IMR-90 (cell line): ENCODE measurements at regions not wholly inside any gene's neighbourhood (a gene's known extent, or its start where the extent isn't known, plus 50 kb on each side); places are given as distances from the start of the nearest gene placed in this dataset.

Experiments
- ATAC-seq: fragments of 200-7000 bp; cut with Tn5 transposase; 2 replicates; pipeline ENCODE4 v1.9.1; 2020; ENCODE audit warnings: low read depth, mild to moderate bottlenecking, moderate library complexity
- BruUV-seq: library from RNA; stranded (reverse); fragments of 400-500 nt; replicated peaks from 2 replicates; lab custom pipeline; 2021; lab: Mats Ljungman, UMichigan
- CTCF ChIA-PET: fragments of 300-600 bp; formaldehyde crosslinking; extraction: SDS; loops from one replicate; lab custom pipeline; 2021; ENCODE audit warnings: antibody characterized with exemption; lab: Yijun Ruan, JAX
- POLR2A ChIA-PET: fragments of 300-600 bp; sonication (Branson Sonifier 250); formaldehyde crosslinking; loops from one replicate; lab custom pipeline; 2022; ENCODE audit warnings: antibody characterized with exemption; ENCODE audit not compliant: unreplicated experiment; lab: Charles Lee
- DNase-seq: peaks from one replicate; pipeline ENCODE4 v3.0.0; 2013
- H2AFZ ChIP-seq: replicated peaks from 2 replicates; pipeline ENCODE3; 2013; ENCODE audit warnings: low read length, mild to moderate bottlenecking; ENCODE audit not compliant: poor library complexity
- H2AK5ac ChIP-seq: 2 replicates; pipeline ENCODE4 v1.6.1; 2013; ENCODE audit warnings: low read depth, low read length, inconsistent platforms
- H2AK9ac ChIP-seq: replicated peaks from 2 replicates; pipeline ENCODE3; 2013; ENCODE audit warnings: mild to moderate bottlenecking, low read depth, low read length, moderate library complexity; ENCODE audit not compliant: poor library complexity
- H2BK120ac ChIP-seq: 2 replicates; pipeline ENCODE4 v1.6.1; 2013; ENCODE audit warnings: low read depth, low read length, inconsistent platforms
- H2BK15ac ChIP-seq: 3 replicates; pipeline ENCODE4 v1.6.1; 2013; ENCODE audit warnings: low read depth, low read length, inconsistent platforms
- H2BK20ac ChIP-seq: 2 replicates; pipeline ENCODE4 v1.6.1; 2013; ENCODE audit warnings: low read depth, mild to moderate bottlenecking, inconsistent platforms, low read length, moderate library complexity
- H2BK5ac ChIP-seq: 2 replicates; pipeline ENCODE4 v1.6.1; 2013; ENCODE audit warnings: mild to moderate bottlenecking, low read depth, low read length, inconsistent platforms; ENCODE audit not compliant: poor library complexity, severe bottlenecking
- H3K14ac ChIP-seq: replicated peaks from 2 replicates; pipeline ENCODE4 v1.6.1; 2013; ENCODE audit warnings: low read depth, low read length, inconsistent platforms
- H3K18ac ChIP-seq: 2 replicates; pipeline ENCODE4 v1.6.1; 2013; ENCODE audit warnings: low read depth, low read length, control low read depth
- H3K23ac ChIP-seq: 2 replicates; pipeline ENCODE4 v1.6.1; 2013; ENCODE audit warnings: low read depth, low read length, inconsistent platforms
- H3K27ac ChIP-seq: 2 replicates; pipeline ENCODE4 v1.5.1; 2013; ENCODE audit warnings: mild to moderate bottlenecking, control low read depth, low read length; ENCODE audit not compliant: insufficient read depth
- H3K27me3 ChIP-seq: 2 replicates; pipeline ENCODE4 v1.6.1; 2013; ENCODE audit warnings: low read length; ENCODE audit not compliant: control insufficient read depth, insufficient read depth
- H3K36me3 ChIP-seq: 2 replicates; pipeline ENCODE4 v1.6.1; 2013; ENCODE audit warnings: low read length, mixed read lengths; ENCODE audit not compliant: control insufficient read depth, insufficient read depth
- H3K4ac ChIP-seq: 2 replicates; pipeline ENCODE4 v1.6.1; 2013; ENCODE audit warnings: low read depth, low read length, inconsistent platforms
- H3K4me1 ChIP-seq: 2 replicates; pipeline ENCODE4 v1.6.1; 2013; ENCODE audit warnings: low read length, mixed read lengths; ENCODE audit not compliant: control insufficient read depth, insufficient read depth
- H3K4me2 ChIP-seq: 2 replicates; pipeline ENCODE4 v1.6.1; 2013; ENCODE audit warnings: low read depth, mild to moderate bottlenecking, control low read depth, low read length, moderate library complexity
- H3K4me3 ChIP-seq: 2 replicates; pipeline ENCODE4 v1.5.1; 2013; ENCODE audit warnings: low read depth, mild to moderate bottlenecking, control low read depth, low read length, moderate library complexity; ENCODE audit not compliant: insufficient read depth
- H3K56ac ChIP-seq: 2 replicates; pipeline ENCODE4 v1.6.1; 2013; ENCODE audit warnings: low read length, inconsistent platforms; ENCODE audit not compliant: insufficient read depth; ENCODE audit errors: extremely low read depth
- H3K79me1 ChIP-seq, 2 experiments: 2 replicates each; pipeline ENCODE4 v1.6.1; 2013; ENCODE audit warnings: low read length in 2 of 2, inconsistent platforms in 1 of 2, low read depth in 1 of 2
- H3K9ac ChIP-seq: 2 replicates; pipeline ENCODE4 v1.6.1; 2013; ENCODE audit warnings: low read depth, low read length, control low read depth
- H3K9me1 ChIP-seq: 2 replicates; pipeline ENCODE4 v1.6.1; 2013; ENCODE audit warnings: low read length, inconsistent platforms; ENCODE audit not compliant: insufficient read depth
- H3K9me3 ChIP-seq: 2 replicates; pipeline ENCODE4 v1.6.1; 2013; ENCODE audit warnings: low read length; ENCODE audit not compliant: control insufficient read depth, insufficient read depth
- H4K20me1 ChIP-seq: 2 replicates; pipeline ENCODE4 v1.6.1; 2013; ENCODE audit warnings: low read length, inconsistent platforms; ENCODE audit not compliant: insufficient read depth
- H4K5ac ChIP-seq: 2 replicates; pipeline ENCODE4 v1.6.1; 2013; ENCODE audit warnings: mild to moderate bottlenecking, low read depth, low read length, control low read depth
- H4K8ac ChIP-seq, 2 experiments: 2 replicates each; pipeline ENCODE4 v1.6.1; 2013; ENCODE audit warnings: low read depth in 2 of 2, low read length in 2 of 2, control low read depth in 1 of 2, inconsistent platforms in 1 of 2
- H4K91ac ChIP-seq: 2 replicates; pipeline ENCODE4 v1.6.1; 2013; ENCODE audit warnings: low read depth, low read length, inconsistent platforms; ENCODE audit not compliant: insufficient read depth
- BHLHE40 ChIP-seq: fragments of 150-350 bp; IDR thresholded peaks from 2 replicates; pipeline ENCODE4 v1.6.1; 2016; ENCODE audit warnings: mild to moderate bottlenecking, low read depth, low read length
- CEBPB ChIP-seq: IDR thresholded peaks from 2 replicates; pipeline ENCODE4 v1.6.1; 2012; ENCODE audit warnings: low read depth, low read length, improper control_type of control experiment
- CHD1 ChIP-seq: IDR thresholded peaks from 2 replicates; pipeline ENCODE4 v1.6.1; 2012; ENCODE audit warnings: low read depth, low read length, improper control_type of control experiment
- FOS ChIP-seq: fragments of 150-350 bp; IDR thresholded peaks from 2 replicates; pipeline ENCODE4 v1.6.1; 2016; ENCODE audit warnings: low read depth, low read length
- MAFK ChIP-seq: IDR thresholded peaks from 2 replicates; pipeline ENCODE4 v1.6.1; 2012; ENCODE audit warnings: low read depth, low read length, improper control_type of control experiment
- MAZ ChIP-seq: IDR thresholded peaks from 2 replicates; pipeline ENCODE4 v1.6.1; 2012; ENCODE audit warnings: low read depth, mild to moderate bottlenecking, low read length, improper control_type of control experiment, moderate library complexity, borderline replicate concordance
- MXI1 ChIP-seq: IDR thresholded peaks from 2 replicates; pipeline ENCODE4 v1.6.1; 2012; ENCODE audit warnings: low read depth, mild to moderate bottlenecking, low read length, moderate library complexity, borderline replicate concordance
- NFE2L2 ChIP-seq: fragments of 150-350 bp; IDR thresholded peaks from 2 replicates; pipeline ENCODE4 v1.6.1; 2016; ENCODE audit warnings: low read depth, mild to moderate bottlenecking, low read length
- POLR2A ChIP-seq: IDR thresholded peaks from 2 replicates; pipeline ENCODE4 v1.6.1; 2012; ENCODE audit warnings: mild to moderate bottlenecking, low read depth, low read length
- RAD21 ChIP-seq: IDR thresholded peaks from 2 replicates; pipeline ENCODE4 v1.6.1; 2012; ENCODE audit warnings: low read length, improper control_type of control experiment
- RCOR1 ChIP-seq: IDR thresholded peaks from 2 replicates; pipeline ENCODE4 v1.6.1; 2012; ENCODE audit warnings: mild to moderate bottlenecking, low read length, improper control_type of control experiment; ENCODE audit not compliant: insufficient replicate concordance
- RFX5 ChIP-seq: IDR thresholded peaks from 2 replicates; pipeline ENCODE4 v1.8.0; 2012; ENCODE audit warnings: low read depth, mild to moderate bottlenecking, low read length, moderate library complexity
- SMC3 ChIP-seq: fragments of 150-350 bp; IDR thresholded peaks from 2 replicates; pipeline ENCODE4 v1.6.1; 2016; ENCODE audit warnings: low read depth, mild to moderate bottlenecking, antibody characterized with exemption, low read length, moderate library complexity
- dilution Hi-C: fragments of 300-500 bp; cut with HindIII; formaldehyde crosslinking; loops from one replicate; pipeline ENCODE4 v1.14.3; 2018; ENCODE audit warnings: low sequenced_read_pairs; ENCODE audit not compliant: unreplicated experiment
- in situ Hi-C: fragments of 300-500 bp; cut with MboI; formaldehyde crosslinking; loops from 3 replicates; pipeline ENCODE4 v1.14.3; 2019; ENCODE audit warnings: low sequenced_read_pairs, inconsistent platforms, mixed read lengths
- intact Hi-C: fragments of 100-400 bp; cut with micrococcal nuclease; formaldehyde crosslinking; loops from 2 replicates; pipeline ENCODE4 v1.10.0; 2022
- TF ChIP-seq, protein P1 (sequence below): fragments of 150-350 bp; IDR thresholded peaks from 2 replicates; pipeline ENCODE4 v1.6.1; 2016; ENCODE audit warnings: low read depth, mild to moderate bottlenecking, low read length, moderate library complexity, borderline replicate concordance
- TF ChIP-seq, protein P2 (sequence below): conservative IDR thresholded peaks from 2 replicates; pipeline ENCODE4 v1.5.1; 2012; ENCODE audit warnings: mild to moderate bottlenecking, low read depth, low read length, improper control_type of control experiment
- TF ChIP-seq, protein P3 (sequence below): fragments of 150-350 bp; IDR thresholded peaks from 2 replicates; pipeline ENCODE4 v1.6.1; 2017; ENCODE audit warnings: mild to moderate bottlenecking, antibody characterized with exemption, low read length, low read depth

DNA sequence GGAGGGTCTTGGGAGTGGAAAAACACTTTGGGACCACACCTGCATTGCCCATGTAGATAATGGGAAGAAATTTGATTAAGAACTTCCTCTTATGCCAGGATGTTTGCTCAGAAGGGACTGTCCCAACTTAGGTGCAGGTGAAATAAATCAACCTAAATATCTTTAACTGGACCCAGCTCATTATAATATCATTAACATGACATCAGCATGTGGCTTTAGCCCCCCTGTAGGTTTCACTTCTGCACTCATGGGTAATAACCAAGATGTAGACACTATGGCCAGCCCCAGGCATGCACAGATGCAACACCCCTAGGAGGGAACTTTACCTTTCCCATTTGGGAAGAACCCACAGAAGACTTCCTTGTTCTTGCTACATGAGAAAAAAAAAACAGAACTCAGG is 227.4 kb upstream of the ZNF804A start:
- ATAC-seq (no peak), DNase-seq (no peak)
- no peak overlapping the region for H2AFZ ChIP-seq
- H3K36me3 ChIP-seq: no peaks in the 10 kb centered on the region
- in situ Hi-C loops: no loop called here
- no peak overlapping the region for H4K91ac ChIP-seq
- H2AK5ac ChIP-seq: no peak overlapping the region
- H3K4ac ChIP-seq: no peak overlapping the region
- no peak for TF ChIP-seq SMC3
- no peak for TF ChIP-seq MXI1
- TF ChIP-seq, protein P1, sequence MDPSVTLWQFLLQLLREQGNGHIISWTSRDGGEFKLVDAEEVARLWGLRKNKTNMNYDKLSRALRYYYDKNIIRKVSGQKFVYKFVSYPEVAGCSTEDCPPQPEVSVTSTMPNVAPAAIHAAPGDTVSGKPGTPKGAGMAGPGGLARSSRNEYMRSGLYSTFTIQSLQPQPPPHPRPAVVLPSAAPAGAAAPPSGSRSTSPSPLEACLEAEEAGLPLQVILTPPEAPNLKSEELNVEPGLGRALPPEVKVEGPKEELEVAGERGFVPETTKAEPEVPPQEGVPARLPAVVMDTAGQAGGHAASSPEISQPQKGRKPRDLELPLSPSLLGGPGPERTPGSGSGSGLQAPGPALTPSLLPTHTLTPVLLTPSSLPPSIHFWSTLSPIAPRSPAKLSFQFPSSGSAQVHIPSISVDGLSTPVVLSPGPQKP: no peak
- no peak for TF ChIP-seq POLR2A
- TF ChIP-seq, protein P2, sequence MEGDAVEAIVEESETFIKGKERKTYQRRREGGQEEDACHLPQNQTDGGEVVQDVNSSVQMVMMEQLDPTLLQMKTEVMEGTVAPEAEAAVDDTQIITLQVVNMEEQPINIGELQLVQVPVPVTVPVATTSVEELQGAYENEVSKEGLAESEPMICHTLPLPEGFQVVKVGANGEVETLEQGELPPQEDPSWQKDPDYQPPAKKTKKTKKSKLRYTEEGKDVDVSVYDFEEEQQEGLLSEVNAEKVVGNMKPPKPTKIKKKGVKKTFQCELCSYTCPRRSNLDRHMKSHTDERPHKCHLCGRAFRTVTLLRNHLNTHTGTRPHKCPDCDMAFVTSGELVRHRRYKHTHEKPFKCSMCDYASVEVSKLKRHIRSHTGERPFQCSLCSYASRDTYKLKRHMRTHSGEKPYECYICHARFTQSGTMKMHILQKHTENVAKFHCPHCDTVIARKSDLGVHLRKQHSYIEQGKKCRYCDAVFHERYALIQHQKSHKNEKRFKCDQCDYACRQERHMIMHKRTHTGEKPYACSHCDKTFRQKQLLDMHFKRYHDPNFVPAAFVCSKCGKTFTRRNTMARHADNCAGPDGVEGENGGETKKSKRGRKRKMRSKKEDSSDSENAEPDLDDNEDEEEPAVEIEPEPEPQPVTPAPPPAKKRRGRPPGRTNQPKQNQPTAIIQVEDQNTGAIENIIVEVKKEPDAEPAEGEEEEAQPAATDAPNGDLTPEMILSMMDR: no peak
- TF ChIP-seq, protein P3, sequence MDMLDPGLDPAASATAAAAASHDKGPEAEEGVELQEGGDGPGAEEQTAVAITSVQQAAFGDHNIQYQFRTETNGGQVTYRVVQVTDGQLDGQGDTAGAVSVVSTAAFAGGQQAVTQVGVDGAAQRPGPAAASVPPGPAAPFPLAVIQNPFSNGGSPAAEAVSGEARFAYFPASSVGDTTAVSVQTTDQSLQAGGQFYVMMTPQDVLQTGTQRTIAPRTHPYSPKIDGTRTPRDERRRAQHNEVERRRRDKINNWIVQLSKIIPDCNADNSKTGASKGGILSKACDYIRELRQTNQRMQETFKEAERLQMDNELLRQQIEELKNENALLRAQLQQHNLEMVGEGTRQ: no peak
- no peak for TF ChIP-seq NFE2L2
- no peak for TF ChIP-seq CEBPB
- TF ChIP-seq BHLHE40: no peak
- TF ChIP-seq RAD21: no peak
- TF ChIP-seq RFX5: no peak
- TF ChIP-seq CHD1: no peak
- TF ChIP-seq FOS: no peak
- no peak for TF ChIP-seq MAZ
- no peak for TF ChIP-seq RCOR1
- TF ChIP-seq MAFK: no peak
- H3K18ac ChIP-seq: no peak overlapping the region
- no peak overlapping the region for H3K27ac ChIP-seq
- no peak overlapping the region for H3K56ac ChIP-seq
- no peaks in the 10 kb centered on the region for H3K4me1 ChIP-seq
- H3K9ac ChIP-seq: no peak overlapping the region
- H3K27me3 ChIP-seq: no peaks in the 10 kb centered on the region
- H3K14ac ChIP-seq: no peak overlapping the region
- BruUV-seq: no TSS peak
- H2BK15ac ChIP-seq: no peak overlapping the region
- no peak overlapping the region for H3K4me3 ChIP-seq
- H4K5ac ChIP-seq: no peak overlapping the region
- H3K9me3 ChIP-seq: peaks cover 4% of the 10 kb centered on the region; the same call in 1 of the 2 replicates
- no peak overlapping the region for H3K23ac ChIP-seq
- H4K20me1 ChIP-seq: no peaks in the 10 kb centered on the region
- dilution Hi-C loops: no loop called here
- no peak overlapping the region for H2BK5ac ChIP-seq
- no peak overlapping the region for H2BK120ac ChIP-seq
- no peak overlapping the region for H2BK20ac ChIP-seq
- no peaks in the 10 kb centered on the region for H3K9me1 ChIP-seq
- H4K8ac ChIP-seq: no peak overlapping the region
- CTCF ChIA-PET: no interaction called here
- intact Hi-C loops: no loop called here
- no peak overlapping the region for H2AK9ac ChIP-seq
- no peaks in the 10 kb centered on the region for H3K79me1 ChIP-seq
- H3K4me2 ChIP-seq: no peak overlapping the region
- POLR2A ChIA-PET: no interaction called here
